GM18861 (cell line): ENCODE measurements at regions not wholly inside any gene's neighbourhood (a gene's known extent, or its start where the extent isn't known, plus 50 kb on each side); places are given as distances from the start of the nearest gene placed in this dataset.

Experiments
- ATAC-seq: cut with Tn5 transposase; IDR thresholded peaks from one replicate; pipeline ENCODE4 v1.9.1; 2021; ENCODE audit not compliant: unreplicated experiment

- no peak for ATAC-seq
Measured at GRCh38 chr15:62431817-62432216, 266.7 kb upstream of the C2CD4B start.

DNA sequence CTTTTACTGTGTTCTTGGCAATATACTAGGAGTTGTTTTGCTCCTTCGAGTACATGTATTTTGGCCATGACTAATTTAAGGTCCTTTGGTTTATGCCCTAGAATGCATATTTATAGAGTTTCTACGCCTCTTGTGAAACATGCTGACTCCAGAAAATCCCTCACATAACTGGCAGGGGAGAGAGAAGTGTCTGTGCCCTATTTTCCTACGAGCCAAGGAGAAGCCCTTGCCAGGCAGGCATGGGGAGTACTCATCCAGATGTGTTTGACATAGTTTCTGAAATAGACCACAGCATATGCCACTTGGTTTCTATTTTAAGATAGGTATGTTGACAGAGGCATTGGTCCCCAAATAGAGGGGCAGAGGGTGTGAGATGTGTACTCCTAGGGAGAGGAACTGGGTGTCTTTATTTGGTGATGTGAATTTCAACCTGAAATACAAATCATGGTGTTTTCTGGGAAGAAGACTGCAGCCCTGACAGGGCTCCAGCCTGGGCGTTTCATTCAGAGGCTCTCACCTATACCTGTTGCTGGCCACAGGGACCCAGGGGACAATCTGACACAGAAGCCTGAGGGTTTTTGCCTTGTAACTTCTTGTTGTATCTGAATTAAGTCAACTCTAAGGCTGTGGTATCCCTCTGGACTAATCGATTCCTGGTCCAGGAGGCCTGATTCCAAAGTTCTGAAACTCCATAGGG lies 267.8 kb upstream of the C2CD4B start:
- ATAC-seq, result no peak

- no peak for ATAC-seq
Measured at GRCh38 chr15:62436235-62436634, 271.1 kb upstream of the C2CD4B start.

DNA sequence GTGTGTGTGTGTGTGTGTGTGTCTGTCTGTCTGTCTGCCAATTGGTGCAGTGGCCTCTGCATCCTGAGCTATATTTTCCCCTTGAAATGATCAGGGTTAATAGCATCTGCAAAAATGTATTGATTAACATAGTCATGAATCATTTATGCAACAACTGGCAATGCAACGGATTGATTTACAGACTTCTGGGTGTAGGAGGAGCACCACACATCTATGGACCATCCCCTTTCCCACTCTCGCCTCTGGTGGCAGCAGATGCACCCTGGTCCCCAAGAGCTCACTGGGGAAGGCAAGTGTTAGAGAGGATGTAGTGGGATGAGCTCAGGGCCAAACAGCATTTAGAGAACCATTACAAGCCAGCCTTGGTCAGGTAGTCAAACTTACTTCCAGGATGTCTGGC lies 272.7 kb upstream of the C2CD4B start:
- no peak for ATAC-seq

GRCh38 chr15:62439543-62440016 lies 274.5 kb upstream of the C2CD4B start:
- no peak for ATAC-seq

- ATAC-seq, result no peak
Measured at GRCh38 chr15:62440362-62441105, 275.4 kb upstream of the C2CD4B start.

DNA sequence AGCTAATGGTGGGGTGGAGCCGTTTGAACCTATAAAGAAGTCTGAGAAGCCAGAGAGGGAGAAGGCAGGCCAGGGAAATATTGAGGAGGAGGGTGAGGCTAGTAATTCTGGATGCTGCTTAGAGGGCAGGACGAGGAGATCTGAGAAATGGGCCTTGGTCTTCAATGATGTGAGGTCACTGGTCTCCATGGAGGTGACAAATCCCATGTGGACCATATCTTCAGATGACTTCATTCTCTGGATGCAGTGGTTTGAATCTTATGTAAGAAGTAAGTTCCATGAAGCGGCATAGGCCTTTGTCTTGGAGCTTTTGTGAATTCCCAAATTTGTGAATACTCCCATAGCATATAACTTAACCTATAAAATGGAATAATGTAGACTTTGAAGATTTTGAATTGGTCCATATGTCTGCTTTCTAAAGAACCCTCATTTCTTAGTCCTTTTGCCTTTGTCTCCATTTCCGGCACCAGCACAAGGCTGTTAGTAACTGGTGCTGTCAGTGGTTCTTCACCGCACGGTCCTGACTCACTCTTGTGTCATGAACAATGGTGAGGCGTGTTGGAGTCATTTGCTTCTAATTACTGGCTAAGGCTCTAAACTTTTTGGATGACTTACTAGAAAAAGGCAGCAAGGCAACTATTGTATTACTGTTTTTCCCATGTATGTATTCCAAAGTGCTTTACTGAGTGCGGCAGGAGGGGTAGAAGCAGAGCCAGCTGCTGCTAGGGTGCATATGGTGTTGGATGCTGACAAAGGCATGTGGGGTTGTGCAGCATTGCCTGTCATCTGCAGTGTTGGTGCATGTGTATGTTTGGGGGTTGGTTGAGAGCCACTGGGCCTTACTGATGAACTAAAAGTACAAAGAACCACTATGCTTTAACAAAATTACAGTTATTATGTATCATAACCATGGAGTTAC lies 279.3 kb upstream of the C2CD4B start:
- no peak for ATAC-seq

- no peak for ATAC-seq
Measured at GRCh38 chr15:62445244-62445643, 280.2 kb upstream of the C2CD4B start.

DNA sequence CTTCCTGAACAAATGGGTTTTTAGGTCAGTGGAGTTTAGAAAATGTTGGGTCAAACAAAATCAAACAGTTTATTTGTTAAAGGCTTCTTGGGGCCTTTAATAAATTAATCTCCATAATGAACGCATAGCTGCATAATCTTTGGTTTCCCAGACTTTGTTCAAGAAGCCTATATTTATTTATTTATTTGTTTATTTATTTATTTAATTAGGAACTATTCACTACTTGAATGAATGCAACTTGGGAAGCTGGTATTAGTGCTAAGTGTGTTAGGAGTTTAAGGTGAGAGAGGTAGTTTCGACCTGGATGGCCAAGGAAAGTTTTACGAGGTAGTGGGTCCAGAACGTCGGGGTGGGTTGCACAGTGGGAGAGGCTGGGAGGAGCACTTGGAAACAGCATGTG lies 281.9 kb upstream of the C2CD4B start:
- ATAC-seq, result no peak

- no peak for ATAC-seq
Measured at GRCh38 chr15:62447742-62448141, 282.7 kb upstream of the C2CD4B start.

- no peak for ATAC-seq
Measured at GRCh38 chr15:62449638-62450037, 284.6 kb upstream of the C2CD4B start.

DNA sequence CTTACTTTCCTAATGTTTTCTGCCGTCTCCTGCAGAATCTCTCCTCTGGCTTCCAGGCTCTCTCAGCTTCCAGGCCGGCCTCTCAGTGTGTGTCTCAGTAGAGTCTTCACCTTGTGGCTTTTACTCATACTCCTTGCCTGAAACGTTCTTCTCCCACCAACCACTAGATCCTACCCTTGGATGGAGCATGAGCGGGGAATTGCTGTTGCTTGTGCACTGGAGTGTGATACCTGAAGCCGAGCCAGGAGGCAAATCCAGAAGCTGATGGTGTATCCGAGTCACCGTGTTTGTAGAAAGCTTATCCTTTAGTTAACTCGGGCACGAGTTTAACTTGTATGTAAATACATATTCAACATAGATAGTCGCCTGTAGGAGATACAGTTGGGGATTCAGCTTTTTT lies 285.0 kb upstream of the C2CD4B start:
- no peak for ATAC-seq

- ATAC-seq, result no peak
Measured at GRCh38 chr15:62452026-62452425, 286.9 kb upstream of the C2CD4B start.

- ATAC-seq, result no peak
Measured at GRCh38 chr15:62452667-62453066, 287.6 kb upstream of the C2CD4B start.

DNA sequence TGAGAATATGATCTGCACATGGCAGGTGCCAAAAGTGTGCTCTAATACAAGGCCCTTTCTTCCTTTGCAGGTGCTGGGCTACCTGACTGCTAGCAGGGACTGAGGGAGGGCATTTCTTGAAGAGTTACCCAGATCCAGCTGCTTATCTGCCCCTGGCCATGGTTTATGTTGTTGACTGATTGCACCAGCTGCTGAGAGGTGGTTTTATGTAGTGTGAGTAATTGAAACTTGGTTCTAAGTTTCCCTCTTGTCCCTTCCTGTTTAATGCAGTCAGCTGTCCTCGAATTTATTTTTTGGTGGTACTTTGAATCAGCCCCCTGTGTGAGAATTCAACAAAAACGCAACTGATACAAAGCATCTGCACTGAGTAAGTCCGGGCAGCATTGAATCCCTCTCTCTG lies 288.3 kb upstream of the C2CD4B start:
- ATAC-seq, result no peak

- ATAC-seq, result no peak
Measured at GRCh38 chr15:62453981-62454380, 288.9 kb upstream of the C2CD4B start.

GRCh38 chr15:62454567-62455172 lies 289.6 kb upstream of the C2CD4B start:
- ATAC-seq, result no peak

GRCh38 chr15:62455441-62455921 lies 290.4 kb upstream of the C2CD4B start:
- ATAC-seq, result no peak

- ATAC-seq, result no peak
Measured at GRCh38 chr15:62456011-62456920, 291.2 kb upstream of the C2CD4B start.

DNA sequence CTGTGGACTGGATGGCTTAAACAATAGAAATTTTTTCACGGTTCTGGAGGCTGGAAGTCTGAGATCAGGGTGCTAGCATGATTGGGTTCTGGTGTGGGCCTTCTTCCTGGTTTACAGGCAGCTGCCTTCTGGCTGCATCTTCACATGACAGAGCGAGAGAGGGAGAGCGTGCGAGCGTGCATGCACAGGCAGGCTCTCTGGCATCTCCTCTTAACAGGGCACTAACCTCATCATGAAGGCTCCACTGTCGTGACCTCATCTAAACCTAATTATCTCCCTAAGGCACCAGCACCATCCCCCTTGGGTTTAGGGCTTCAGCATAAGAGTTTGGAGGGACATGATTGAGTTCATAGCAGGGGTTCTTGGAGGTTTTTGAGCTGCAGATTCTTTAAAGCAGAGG lies 292.0 kb upstream of the C2CD4B start:
- no peak for ATAC-seq
